Loucy (cell line): ENCODE measurements at regions not wholly inside any gene's neighbourhood (a gene's known extent, or its start where the extent isn't known, plus 50 kb on each side); places are given as distances from the start of the nearest gene placed in this dataset.

Source experiments
- H2AFZ ChIP-seq: fragments of 200-600 bp; sonication (generic); 2 replicates; pipeline ENCODE4 v1.6.0; 2016; ENCODE audit warnings: antibody characterized with exemption, mild to moderate bottlenecking, low read length, moderate library complexity
- H3F3A ChIP-seq: fragments of 200-600 bp; 2 replicates; pipeline ENCODE4 v1.6.0; 2016; ENCODE audit warnings: antibody characterized with exemption, low read depth, mild to moderate bottlenecking
- H3K27me3 ChIP-seq: fragments of 200-600 bp; sonication (generic); 2 replicates; pipeline ENCODE4 v1.6.1; 2014; ENCODE audit warnings: low read length, mild to moderate bottlenecking; ENCODE audit not compliant: insufficient read depth, poor library complexity, severe bottlenecking
- H3K36me3 ChIP-seq: fragments of 200-600 bp; sonication (generic); 2 replicates; pipeline ENCODE4 v1.6.1; 2016; ENCODE audit warnings: low read length; ENCODE audit not compliant: insufficient read depth
- H3K4me1 ChIP-seq: fragments of 200-600 bp; sonication (generic); 2 replicates; pipeline ENCODE4 v1.5.1; 2014; ENCODE audit warnings: low read length, mild to moderate bottlenecking; ENCODE audit not compliant: insufficient read depth, poor library complexity, severe bottlenecking
- H3K4me2 ChIP-seq: fragments of 200-600 bp; sonication (generic); 2 replicates; pipeline ENCODE4 v1.6.0; 2014; ENCODE audit warnings: antibody characterized with exemption, low read length, low read depth, mild to moderate bottlenecking; ENCODE audit not compliant: poor library complexity, severe bottlenecking
- H3K4me3 ChIP-seq: fragments of 200-600 bp; sonication (generic); 2 replicates; pipeline ENCODE4 v1.5.1; 2014; ENCODE audit warnings: low read length, mild to moderate bottlenecking, mixed read lengths; ENCODE audit not compliant: poor library complexity, severe bottlenecking
- H3K79me2 ChIP-seq: fragments of 200-600 bp; sonication (generic); 2 replicates; pipeline ENCODE4 v1.6.1; 2014; ENCODE audit warnings: low read length; ENCODE audit not compliant: insufficient read depth
- H3K9ac ChIP-seq: fragments of 200-600 bp; sonication (generic); 2 replicates; pipeline ENCODE4 v1.6.0; 2014; ENCODE audit warnings: mild to moderate bottlenecking, low read depth, low read length, moderate library complexity; ENCODE audit not compliant: poor library complexity, severe bottlenecking
- H3K9me2 ChIP-seq: fragments of 200-600 bp; sonication (generic); replicated peaks from 2 replicates; pipeline ENCODE4 v1.6.1; 2016; ENCODE audit warnings: low read depth, low read length, mixed read lengths
- H3K9me3 ChIP-seq: fragments of 200-600 bp; sonication (generic); 2 replicates; pipeline ENCODE4 v1.6.1; 2014; ENCODE audit warnings: mild to moderate bottlenecking, antibody characterized with exemption, low read length, low read depth; ENCODE audit not compliant: insufficient read depth
- H4K20me1 ChIP-seq: fragments of 200-600 bp; sonication (generic); 2 replicates; pipeline ENCODE4 v1.6.0; 2014; ENCODE audit warnings: antibody characterized with exemption, low read length, mild to moderate bottlenecking; ENCODE audit not compliant: insufficient read depth, poor library complexity, severe bottlenecking
- EZH2phosphoT487 ChIP-seq: fragments of 200-600 bp; IDR thresholded peaks from 2 replicates; pipeline ENCODE4 v1.6.1; 2018; ENCODE audit warnings: antibody characterized with exemption, mild to moderate bottlenecking, moderate library complexity, borderline replicate concordance
- TF ChIP-seq, protein P1 (sequence below): fragments of 200-600 bp; sonication (generic); conservative IDR thresholded peaks from 2 replicates; pipeline ENCODE4 v1.5.1; 2014; ENCODE audit warnings: mild to moderate bottlenecking, antibody characterized with exemption, low read length

DNA sequence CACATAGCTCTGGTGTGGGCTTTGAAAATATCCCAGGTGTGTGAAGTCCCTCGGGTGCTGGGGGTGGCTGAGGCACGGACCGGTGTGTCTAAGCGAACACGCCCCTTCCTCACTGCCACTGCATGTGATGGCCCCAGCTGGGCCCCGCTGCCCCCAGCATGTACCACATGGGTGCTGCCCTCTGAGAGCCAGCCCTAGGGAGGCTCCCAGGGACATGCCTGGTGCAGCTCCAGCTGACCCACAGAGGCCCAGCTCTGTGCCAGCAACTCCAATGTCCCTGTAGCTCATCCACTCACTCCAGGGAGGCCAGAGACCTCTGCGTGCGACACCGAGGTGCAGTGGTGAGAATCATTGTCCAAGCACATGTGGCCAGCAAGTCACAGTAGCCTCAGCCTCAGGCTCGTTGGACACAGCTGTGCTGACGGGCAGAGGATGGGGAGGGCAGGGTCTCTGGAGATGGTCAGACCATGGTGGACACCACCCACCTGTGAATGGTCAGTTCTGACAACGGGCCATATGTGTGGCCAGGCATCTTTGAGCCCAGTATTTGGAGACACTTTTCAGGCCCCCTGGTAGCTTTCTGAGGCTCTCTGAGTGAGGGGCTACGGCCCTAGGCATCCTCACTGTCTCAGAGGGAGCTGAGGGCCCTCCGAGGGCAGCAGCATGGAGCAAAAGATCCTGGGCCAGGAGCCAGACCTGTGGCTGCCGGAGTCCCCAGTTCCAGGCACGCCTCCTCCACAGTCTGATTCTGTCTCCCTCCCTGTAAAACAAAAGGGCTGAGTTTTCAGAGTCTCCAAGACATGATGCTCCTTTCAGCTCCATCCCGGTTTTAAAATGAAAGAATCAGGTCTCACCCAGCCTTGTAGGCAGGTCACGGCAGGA lies 220.7 kb downstream of the NDUFA10 start:
- H3K4me3 ChIP-seq, result no peak overlapping the region
- peaks cover 6% of the 10 kb centered on the region; the same call in 1 of the 2 replicates for H3K9me3 ChIP-seq
- H2AFZ ChIP-seq, result no peak overlapping the region
- H4K20me1 ChIP-seq, result no peaks in the 10 kb centered on the region
- H3K4me1 ChIP-seq, result no peaks in the 10 kb centered on the region
- TF ChIP-seq EZH2phosphoT487, result no peak
- TF ChIP-seq, protein P1, sequence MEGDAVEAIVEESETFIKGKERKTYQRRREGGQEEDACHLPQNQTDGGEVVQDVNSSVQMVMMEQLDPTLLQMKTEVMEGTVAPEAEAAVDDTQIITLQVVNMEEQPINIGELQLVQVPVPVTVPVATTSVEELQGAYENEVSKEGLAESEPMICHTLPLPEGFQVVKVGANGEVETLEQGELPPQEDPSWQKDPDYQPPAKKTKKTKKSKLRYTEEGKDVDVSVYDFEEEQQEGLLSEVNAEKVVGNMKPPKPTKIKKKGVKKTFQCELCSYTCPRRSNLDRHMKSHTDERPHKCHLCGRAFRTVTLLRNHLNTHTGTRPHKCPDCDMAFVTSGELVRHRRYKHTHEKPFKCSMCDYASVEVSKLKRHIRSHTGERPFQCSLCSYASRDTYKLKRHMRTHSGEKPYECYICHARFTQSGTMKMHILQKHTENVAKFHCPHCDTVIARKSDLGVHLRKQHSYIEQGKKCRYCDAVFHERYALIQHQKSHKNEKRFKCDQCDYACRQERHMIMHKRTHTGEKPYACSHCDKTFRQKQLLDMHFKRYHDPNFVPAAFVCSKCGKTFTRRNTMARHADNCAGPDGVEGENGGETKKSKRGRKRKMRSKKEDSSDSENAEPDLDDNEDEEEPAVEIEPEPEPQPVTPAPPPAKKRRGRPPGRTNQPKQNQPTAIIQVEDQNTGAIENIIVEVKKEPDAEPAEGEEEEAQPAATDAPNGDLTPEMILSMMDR, result no peak
- no peak overlapping the region for H3K4me2 ChIP-seq
- H3K9me2 ChIP-seq, result no peaks in the 10 kb centered on the region
- no peak overlapping the region for H3K9ac ChIP-seq
- no peaks in the 10 kb centered on the region for H3K79me2 ChIP-seq
- no peaks in the 10 kb centered on the region for H3F3A ChIP-seq
- H3K27me3 ChIP-seq, result no peaks in the 10 kb centered on the region
- no peaks in the 10 kb centered on the region for H3K36me3 ChIP-seq

DNA sequence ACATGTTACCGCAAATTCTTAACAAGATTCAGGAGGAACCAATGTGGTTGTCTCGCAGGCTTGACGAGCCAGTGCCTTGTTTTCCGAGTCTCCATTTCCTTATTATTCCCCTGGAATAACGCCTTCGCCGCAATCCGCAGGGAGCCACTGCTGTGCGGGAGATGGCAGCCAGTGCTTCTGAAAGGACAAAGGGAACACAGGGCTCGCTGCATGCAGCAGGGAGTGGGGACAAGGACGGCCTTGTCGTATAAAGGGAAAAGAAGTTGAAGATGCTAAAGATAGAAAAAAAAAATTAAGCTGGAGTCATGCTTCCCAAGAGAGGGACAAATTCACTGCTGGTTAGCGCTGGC lies 221.4 kb downstream of the NDUFA10 start:
- H3K4me1 ChIP-seq, result no peaks in the 10 kb centered on the region
- H3K9me3 ChIP-seq, result peaks cover 6% of the 10 kb centered on the region; the same call in 1 of the 2 replicates
- H3F3A ChIP-seq, result no peaks in the 10 kb centered on the region
- H3K9me2 ChIP-seq, result no peaks in the 10 kb centered on the region
- H3K36me3 ChIP-seq, result no peaks in the 10 kb centered on the region
- no peaks in the 10 kb centered on the region for H3K79me2 ChIP-seq
- H4K20me1 ChIP-seq, result no peaks in the 10 kb centered on the region
- no peak overlapping the region for H3K4me3 ChIP-seq
- no peak overlapping the region for H3K9ac ChIP-seq
- H3K4me2 ChIP-seq, result no peak overlapping the region
- no peak overlapping the region for H2AFZ ChIP-seq
- TF ChIP-seq, protein P1, result no peak
- TF ChIP-seq EZH2phosphoT487, result no peak
- H3K27me3 ChIP-seq, result no peaks in the 10 kb centered on the region

GRCh38 chr2:239803102-239803765 lies 221.9 kb downstream of the NDUFA10 start:
- H3K9me3 ChIP-seq, result peaks cover 6% of the 10 kb centered on the region; the same call in 1 of the 2 replicates
- no peaks in the 10 kb centered on the region for H3F3A ChIP-seq
- no peaks in the 10 kb centered on the region for H3K27me3 ChIP-seq
- H3K4me1 ChIP-seq, result no peaks in the 10 kb centered on the region
- H3K4me2 ChIP-seq, result no peak overlapping the region
- no peak overlapping the region for H3K9ac ChIP-seq
- no peaks in the 10 kb centered on the region for H3K36me3 ChIP-seq
- no peak overlapping the region for H2AFZ ChIP-seq
- no peaks in the 10 kb centered on the region for H4K20me1 ChIP-seq
- H3K9me2 ChIP-seq, result no peaks in the 10 kb centered on the region
- no peak for TF ChIP-seq EZH2phosphoT487
- TF ChIP-seq, protein P1, result no peak
- H3K4me3 ChIP-seq, result no peak overlapping the region
- H3K79me2 ChIP-seq, result no peaks in the 10 kb centered on the region
